ENCODE measurements at regions not wholly inside any gene's neighbourhood (a gene's known extent, or its start where the extent isn't known, plus 50 kb on each side); places are given as distances from the start of the nearest gene placed in this dataset.

GRCh38 chr10:29096303-29096824, 192.5 kb upstream of the LYZL1 start:
- DNase-seq: no peak

- DNase-seq: no peak
These were observed 190.4 kb upstream of the LYZL1 start for GRCh38 chr10:29098423-29098822.

GRCh38 chr10:29099001-29099400, 189.9 kb upstream of the LYZL1 start:
- DNase-seq: no peak

- DNase-seq: no peak
These were observed 189.5 kb upstream of the LYZL1 start for GRCh38 chr10:29099415-29099814.

- DNase-seq: no peak
These were observed 188.4 kb upstream of the LYZL1 start for GRCh38 chr10:29100505-29100904.

- DNase-seq: no peak
These were observed 186.6 kb upstream of the LYZL1 start for GRCh38 chr10:29102233-29102632.

- DNase-seq: no peak
These were observed 186.2 kb upstream of the LYZL1 start for GRCh38 chr10:29102636-29103035.

- no peak for DNase-seq
These were observed 184.0 kb upstream of the LYZL1 start for GRCh38 chr10:29104661-29105399.

- no peak for DNase-seq
These were observed 183.2 kb upstream of the LYZL1 start for GRCh38 chr10:29105516-29106215.

GRCh38 chr10:29106287-29106686, 182.6 kb upstream of the LYZL1 start:
- DNase-seq: no peak

- no peak for DNase-seq
These were observed 180.9 kb upstream of the LYZL1 start for GRCh38 chr10:29107866-29108498.

- no peak for DNase-seq
These were observed 178.9 kb upstream of the LYZL1 start for GRCh38 chr10:29109707-29110571.

GRCh38 chr10:29112827-29113615, 175.8 kb upstream of the LYZL1 start:
- no peak for DNase-seq

- DNase-seq: no peak
These were observed 175.3 kb upstream of the LYZL1 start for GRCh38 chr10:29113616-29113945.

GRCh38 chr10:29114141-29114540, 174.7 kb upstream of the LYZL1 start:
- DNase-seq: no peak

GRCh38 chr10:29117781-29118180, 171.1 kb upstream of the LYZL1 start:
- no peak for DNase-seq

- no peak for DNase-seq
These were observed 169.5 kb upstream of the LYZL1 start for GRCh38 chr10:29119374-29119773.

GRCh38 chr10:29120216-29120615, 168.7 kb upstream of the LYZL1 start:
- DNase-seq: no peak

GRCh38 chr10:29124864-29125263, 164.0 kb upstream of the LYZL1 start:
- no peak for DNase-seq

GRCh38 chr10:29127037-29127700, 161.7 kb upstream of the LYZL1 start:
- DNase-seq: no peak

- DNase-seq: no peak
These were observed 161.1 kb upstream of the LYZL1 start for GRCh38 chr10:29127731-29128130.

Data from NCI-H1105 treated with DMSO at 0.1 percent for 48 hours (cell line).